ENCODE measurements at regions not wholly inside any gene's neighbourhood (a gene's known extent, or its start where the extent isn't known, plus 50 kb on each side); places are given as distances from the start of the nearest gene placed in this dataset.

DNA sequence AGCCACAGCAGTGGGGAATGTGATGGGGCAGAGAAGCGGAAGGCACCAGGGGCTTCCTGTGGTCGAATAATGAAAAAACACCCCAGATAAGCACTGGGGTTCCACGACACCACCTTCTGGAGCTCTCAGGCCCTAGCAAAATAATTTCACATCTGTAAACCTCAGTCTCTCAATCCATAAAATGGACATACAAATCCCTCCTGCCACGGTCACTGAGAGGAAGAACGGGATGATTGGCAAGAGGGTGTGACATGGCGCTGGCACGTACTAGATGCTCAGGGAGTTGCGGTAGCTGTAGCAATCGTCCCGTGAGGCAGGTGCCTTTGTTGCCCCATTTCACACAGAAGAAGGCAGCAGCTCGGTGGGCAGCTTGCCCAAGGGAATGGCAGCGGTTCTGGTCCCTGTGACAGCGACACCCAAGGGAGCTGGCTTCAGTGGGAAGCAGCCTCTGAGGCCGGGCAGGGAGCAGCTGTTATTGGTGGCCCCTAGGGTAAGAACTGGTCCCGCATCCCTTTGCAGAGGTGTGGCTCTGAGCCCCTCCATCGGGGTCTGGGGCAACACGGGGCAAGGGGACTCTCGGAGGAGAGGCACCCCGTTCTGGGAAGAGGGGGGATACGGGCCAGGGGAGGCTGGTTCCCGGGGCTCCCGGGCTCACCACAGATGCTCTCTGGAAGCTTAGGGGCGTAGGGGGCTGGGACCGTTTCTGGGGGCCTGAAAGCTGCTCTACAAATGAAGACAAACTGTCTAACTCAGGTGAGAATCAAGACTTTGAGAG is 114.0 kb upstream of the ALDH1A3 start:
- no peak for DNase-seq (ENCODE audit: low read depth)
- TF ChIP-seq, protein P1, sequence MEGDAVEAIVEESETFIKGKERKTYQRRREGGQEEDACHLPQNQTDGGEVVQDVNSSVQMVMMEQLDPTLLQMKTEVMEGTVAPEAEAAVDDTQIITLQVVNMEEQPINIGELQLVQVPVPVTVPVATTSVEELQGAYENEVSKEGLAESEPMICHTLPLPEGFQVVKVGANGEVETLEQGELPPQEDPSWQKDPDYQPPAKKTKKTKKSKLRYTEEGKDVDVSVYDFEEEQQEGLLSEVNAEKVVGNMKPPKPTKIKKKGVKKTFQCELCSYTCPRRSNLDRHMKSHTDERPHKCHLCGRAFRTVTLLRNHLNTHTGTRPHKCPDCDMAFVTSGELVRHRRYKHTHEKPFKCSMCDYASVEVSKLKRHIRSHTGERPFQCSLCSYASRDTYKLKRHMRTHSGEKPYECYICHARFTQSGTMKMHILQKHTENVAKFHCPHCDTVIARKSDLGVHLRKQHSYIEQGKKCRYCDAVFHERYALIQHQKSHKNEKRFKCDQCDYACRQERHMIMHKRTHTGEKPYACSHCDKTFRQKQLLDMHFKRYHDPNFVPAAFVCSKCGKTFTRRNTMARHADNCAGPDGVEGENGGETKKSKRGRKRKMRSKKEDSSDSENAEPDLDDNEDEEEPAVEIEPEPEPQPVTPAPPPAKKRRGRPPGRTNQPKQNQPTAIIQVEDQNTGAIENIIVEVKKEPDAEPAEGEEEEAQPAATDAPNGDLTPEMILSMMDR (conservative IDR thresholded peaks at IDR 0.05; ENCODE audit: low read depth, low read length), result no peak
- H3K4me3 ChIP-seq (ENCODE audit: low read length), result no peak overlapping the region

DNA sequence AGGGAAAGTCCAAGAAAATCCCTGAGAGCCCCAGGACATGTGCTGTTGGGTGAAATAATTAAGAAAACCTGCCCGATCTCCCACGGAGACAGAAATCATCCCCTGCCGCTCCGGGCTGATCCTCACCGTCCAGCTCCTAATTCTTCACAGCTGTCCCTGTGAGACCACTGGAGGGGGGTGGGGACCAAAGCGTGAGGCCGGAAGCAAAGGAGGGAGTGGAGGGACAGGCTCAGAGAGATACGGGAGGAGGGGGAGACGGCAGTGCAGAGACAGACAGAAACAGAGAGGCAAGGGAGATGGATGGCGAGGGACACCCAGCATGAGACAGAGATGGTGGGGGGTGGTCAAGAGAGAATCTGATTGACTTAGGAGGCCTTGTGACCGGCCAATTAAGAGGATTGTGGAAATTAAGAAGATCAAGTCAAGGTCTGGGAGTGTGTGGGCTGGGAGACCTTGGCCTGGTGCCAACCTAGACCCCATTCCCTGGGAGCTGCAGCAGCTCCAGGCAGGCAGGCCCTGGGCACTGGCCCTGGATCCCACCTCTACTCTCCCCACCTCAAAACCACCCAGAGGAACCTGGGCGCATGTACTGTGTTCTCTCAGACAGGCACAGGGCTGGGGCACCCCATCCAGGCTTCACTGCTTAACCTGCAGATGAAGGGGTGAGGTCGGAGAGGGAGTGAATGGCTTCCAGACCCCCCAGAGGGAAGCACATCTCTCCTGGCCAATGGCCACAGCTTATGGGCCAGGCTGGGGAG is 113.2 kb upstream of the ALDH1A3 start:
- peak; percentile 28 for DNase-seq (ENCODE audit: low read depth)
- TF ChIP-seq, protein P1 (conservative IDR thresholded peaks at IDR 0.05; ENCODE audit: low read depth, low read length), result no peak
- no peak overlapping the region for H3K4me3 ChIP-seq (ENCODE audit: low read length)

DNA sequence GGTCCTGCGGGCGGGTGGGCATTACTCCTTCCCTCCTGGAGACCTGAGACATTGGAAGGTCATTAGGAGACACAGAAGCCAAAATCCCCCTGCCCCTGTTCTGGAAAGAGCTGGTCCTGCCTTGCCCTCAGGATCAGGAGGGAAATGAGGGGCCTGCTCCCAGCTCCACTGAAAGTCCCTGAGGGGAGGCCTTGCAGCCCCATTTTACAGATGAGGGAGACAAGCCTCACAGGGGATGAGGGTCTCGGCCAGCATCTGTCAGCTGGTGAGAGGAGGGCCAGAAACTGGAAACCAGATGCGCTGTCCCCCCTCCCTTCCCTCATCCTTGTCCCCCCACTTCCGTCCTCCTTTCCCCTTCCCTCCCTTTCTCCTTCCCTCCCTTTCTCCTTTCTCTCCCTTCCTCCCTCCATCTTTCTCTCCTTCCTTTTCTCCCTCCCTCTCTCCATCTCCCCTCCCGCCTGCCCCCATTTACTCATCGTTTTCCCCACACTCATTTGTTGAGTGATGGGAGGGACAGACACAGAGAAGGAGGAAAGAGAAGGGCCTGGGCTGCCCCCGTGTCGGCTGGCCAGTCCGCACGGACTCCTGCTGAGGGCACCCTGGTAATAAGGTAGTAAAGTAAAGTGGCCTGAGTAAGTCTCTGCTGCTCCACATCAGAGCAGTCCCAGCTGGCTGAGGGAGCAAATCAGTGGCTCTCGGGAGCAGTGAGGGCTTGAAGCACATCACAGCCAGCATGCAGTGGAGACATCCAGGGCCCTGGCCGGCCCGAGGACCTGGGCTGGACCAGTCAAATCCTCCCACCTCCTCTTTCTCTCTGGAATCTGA is 112.4 kb upstream of the ALDH1A3 start:
- TF ChIP-seq, protein P1 (conservative IDR thresholded peaks at IDR 0.05; ENCODE audit: low read depth, low read length), result no peak
- no peak for DNase-seq (ENCODE audit: low read depth)
- no peak overlapping the region for H3K4me3 ChIP-seq (ENCODE audit: low read length)

DNA sequence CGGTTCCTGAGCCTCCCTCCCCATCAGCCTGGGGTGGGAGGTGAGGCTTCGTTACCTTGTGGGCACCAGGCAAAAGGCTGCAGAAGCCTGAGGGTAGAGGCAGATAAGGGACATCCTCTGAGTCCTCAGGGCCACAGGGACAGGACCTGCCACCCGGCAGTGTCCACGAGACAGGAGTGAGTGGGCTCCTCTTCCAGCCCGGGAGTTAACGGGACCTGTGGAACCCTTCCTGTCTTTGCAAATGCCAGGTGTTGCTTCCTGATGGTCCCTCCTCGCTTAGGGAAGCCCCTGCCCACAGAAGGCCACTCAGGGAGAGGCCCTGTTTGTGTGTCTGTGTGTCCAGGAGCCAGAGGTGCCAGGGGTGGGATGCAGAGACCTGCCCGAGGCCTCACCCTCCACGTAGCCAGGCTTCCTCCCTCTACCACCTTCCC is 111.1 kb upstream of the ALDH1A3 start:
- TF ChIP-seq, protein P1 (conservative IDR thresholded peaks at IDR 0.05; ENCODE audit: low read depth, low read length), result no peak
- H3K4me3 ChIP-seq (ENCODE audit: low read length), result no peak overlapping the region
- no peak for DNase-seq (ENCODE audit: low read depth)

DNA sequence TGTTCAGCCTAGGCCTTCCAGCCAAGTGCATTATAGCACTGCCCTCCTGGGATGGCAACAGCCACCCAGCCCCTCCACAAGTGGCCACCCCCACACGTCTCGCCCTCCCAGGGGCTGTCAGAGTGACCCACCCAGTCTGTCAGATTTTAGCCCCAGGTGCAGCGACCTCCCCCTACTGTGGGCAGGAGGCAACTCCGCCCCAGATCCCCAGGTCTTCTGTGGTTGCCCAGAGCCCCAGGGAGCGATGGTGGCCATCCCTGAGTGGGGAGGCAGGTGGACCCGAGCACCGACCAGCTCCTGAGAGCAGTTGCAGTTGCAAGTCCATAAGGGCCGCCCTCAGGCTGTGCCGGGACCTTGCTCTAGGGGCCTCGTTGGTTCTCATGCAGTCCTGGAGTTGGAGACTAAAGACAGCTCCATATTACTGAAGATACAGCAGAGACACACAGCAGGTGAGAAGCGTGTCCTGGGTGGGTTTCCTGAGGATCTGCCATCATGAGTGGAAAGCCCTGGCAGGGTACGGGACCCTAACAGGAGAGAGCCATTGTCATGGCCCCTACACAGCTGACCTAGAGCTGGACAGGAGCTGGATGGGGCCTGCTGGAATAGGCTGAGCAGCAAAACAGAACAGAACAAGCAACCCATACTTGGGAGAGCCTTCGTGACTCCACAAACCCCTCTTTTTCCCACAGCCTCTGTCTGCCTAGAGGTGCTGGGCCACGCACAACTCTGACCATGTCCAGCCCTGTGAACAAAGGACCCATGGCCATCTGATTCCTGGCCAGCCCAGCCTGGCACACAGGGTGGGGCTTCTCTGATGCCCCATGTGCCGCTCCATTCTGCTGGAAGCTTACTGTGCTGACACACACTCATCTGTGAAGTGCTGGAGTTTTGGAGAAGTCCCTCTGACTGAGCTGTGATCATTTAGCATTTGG is 110.3 kb upstream of the ALDH1A3 start:
- DNase-seq (ENCODE audit: low read depth), result no peak
- TF ChIP-seq, protein P1 (conservative IDR thresholded peaks at IDR 0.05; ENCODE audit: low read depth, low read length), result no peak
- no peak overlapping the region for H3K4me3 ChIP-seq (ENCODE audit: low read length)

DNA sequence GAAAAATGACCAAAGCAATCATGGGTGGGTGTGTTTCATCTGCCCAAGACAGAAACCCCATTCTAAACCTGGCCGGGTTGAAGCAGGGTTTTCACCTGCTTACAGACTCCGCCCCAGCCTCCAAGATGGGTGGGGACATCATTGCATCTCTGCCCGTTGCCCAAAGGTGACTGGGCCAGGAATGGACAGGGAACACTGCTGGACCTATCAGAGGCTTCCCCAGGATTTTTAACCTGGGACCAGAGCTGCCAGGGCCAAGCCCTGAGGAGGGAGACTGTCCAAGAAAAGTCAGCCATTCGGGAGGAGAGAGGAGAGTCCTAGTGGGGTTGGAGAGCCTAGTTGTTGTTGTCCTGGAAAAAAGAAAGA is 109.7 kb upstream of the ALDH1A3 start:
- H3K4me3 ChIP-seq (ENCODE audit: low read length), result no peak overlapping the region
- TF ChIP-seq, protein P1 (conservative IDR thresholded peaks at IDR 0.05; ENCODE audit: low read depth, low read length), result no peak
- no peak for DNase-seq (ENCODE audit: low read depth)
